ENCODE measurements at regions not wholly inside any gene's neighbourhood (a gene's known extent, or its start where the extent isn't known, plus 50 kb on each side); places are given as distances from the start of the nearest gene placed in this dataset.

DNA sequence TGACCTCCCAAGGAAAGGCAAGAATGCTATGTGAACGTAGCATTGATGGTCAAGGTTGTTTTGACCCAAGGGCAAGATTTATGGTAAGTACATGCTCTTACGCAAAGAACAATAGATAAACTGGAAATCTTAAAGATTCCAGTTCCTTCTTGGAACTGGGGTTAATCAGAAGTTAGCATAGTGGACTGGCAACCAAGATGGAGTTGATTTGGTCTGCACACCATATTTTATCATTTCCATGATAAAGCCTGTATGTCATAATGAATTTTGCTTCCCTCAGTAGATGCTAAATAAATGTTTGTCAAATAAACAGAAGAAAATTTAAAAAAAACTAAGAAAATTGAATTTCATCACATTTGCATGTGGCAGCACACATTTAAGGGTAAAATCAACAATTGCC, 242.4 kb upstream of the MEF2C start:
- TF ChIP-seq, protein P1, sequence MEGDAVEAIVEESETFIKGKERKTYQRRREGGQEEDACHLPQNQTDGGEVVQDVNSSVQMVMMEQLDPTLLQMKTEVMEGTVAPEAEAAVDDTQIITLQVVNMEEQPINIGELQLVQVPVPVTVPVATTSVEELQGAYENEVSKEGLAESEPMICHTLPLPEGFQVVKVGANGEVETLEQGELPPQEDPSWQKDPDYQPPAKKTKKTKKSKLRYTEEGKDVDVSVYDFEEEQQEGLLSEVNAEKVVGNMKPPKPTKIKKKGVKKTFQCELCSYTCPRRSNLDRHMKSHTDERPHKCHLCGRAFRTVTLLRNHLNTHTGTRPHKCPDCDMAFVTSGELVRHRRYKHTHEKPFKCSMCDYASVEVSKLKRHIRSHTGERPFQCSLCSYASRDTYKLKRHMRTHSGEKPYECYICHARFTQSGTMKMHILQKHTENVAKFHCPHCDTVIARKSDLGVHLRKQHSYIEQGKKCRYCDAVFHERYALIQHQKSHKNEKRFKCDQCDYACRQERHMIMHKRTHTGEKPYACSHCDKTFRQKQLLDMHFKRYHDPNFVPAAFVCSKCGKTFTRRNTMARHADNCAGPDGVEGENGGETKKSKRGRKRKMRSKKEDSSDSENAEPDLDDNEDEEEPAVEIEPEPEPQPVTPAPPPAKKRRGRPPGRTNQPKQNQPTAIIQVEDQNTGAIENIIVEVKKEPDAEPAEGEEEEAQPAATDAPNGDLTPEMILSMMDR (IDR thresholded peaks at IDR 0.05): no peak
- TF ChIP-seq POLR2A (IDR thresholded peaks at IDR 0.05): no peak
